ENCODE measurements at regions not wholly inside any gene's neighbourhood (a gene's known extent, or its start where the extent isn't known, plus 50 kb on each side); places are given as distances from the start of the nearest gene placed in this dataset.

DNA sequence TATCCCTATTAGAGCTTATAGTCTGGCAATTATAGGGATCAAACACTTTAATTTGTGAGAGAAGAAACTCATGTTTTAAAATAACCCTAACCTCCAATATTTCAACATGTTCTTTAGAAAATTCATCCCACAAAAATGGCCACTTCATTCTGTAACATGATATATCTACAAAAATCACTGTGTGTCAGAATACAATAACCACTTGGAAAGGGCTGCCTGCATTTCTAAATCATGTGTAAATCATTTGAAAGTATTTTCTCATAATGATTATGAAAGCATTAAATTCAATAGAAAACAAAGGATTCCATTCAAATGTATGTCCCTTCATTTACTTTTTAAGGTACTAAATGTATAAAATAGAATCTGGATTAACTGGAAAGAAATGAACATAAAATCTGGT, 101.4 kb upstream of the NHSL1 start:
- no peak for ATAC-seq
- Mint-ChIP-seq H3K4me1 (peaks cover 28% of the 10 kb centered on the region), H3K36me3 (ENCODE audit: low read depth) (no peaks in the 10 kb centered on the region), H3K9me3 (no peaks in the 10 kb centered on the region; the same call in 2 of the 3 replicates), H3K4me3 (no peak overlapping the region), H3K27me3 (ENCODE audit: insufficient read depth, low read depth, poor library complexity) (no peaks in the 10 kb centered on the region), H3K27ac (no peak overlapping the region)
- H3K4me3 ChIP-seq, result no peak overlapping the region
- H2AFZ ChIP-seq, result no peak overlapping the region
- no peak for TF ChIP-seq STAT1 (IDR thresholded peaks at IDR 0.05; ENCODE audit: unreplicated experiment)
- no peak for TF ChIP-seq NANOG (IDR thresholded peaks at IDR 0.05; ENCODE audit: borderline replicate concordance)
- TF ChIP-seq EZH2 (IDR thresholded peaks at IDR 0.05; ENCODE audit: low read depth, unreplicated experiment), result no peak
- no peak for TF ChIP-seq CREB1 (CRISPR knock-in tag; IDR thresholded peaks at IDR 0.05; ENCODE audit: low read depth)
- no peak for TF ChIP-seq CTCF (conservative IDR thresholded peaks at IDR 0.05; ENCODE audit: low read depth in 2 of 2)
- no peak for TF ChIP-seq ZNF331 (CRISPR knock-in tag; IDR thresholded peaks at IDR 0.05; ENCODE audit: low read depth)
- TF ChIP-seq, protein P1, sequence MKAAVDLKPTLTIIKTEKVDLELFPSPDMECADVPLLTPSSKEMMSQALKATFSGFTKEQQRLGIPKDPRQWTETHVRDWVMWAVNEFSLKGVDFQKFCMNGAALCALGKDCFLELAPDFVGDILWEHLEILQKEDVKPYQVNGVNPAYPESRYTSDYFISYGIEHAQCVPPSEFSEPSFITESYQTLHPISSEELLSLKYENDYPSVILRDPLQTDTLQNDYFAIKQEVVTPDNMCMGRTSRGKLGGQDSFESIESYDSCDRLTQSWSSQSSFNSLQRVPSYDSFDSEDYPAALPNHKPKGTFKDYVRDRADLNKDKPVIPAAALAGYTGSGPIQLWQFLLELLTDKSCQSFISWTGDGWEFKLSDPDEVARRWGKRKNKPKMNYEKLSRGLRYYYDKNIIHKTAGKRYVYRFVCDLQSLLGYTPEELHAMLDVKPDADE (IDR thresholded peaks at IDR 0.05), result no peak
- TF ChIP-seq ZNF114 (CRISPR knock-in tag; IDR thresholded peaks at IDR 0.05), result no peak
- TF ChIP-seq POLR2AphosphoS5 (IDR thresholded peaks at IDR 0.05; ENCODE audit: low read depth), result no peak
- no peak for TF ChIP-seq JUNB (IDR thresholded peaks at IDR 0.05; ENCODE audit: unreplicated experiment)
- no peak for TF ChIP-seq ZNF462 (CRISPR knock-in tag; IDR thresholded peaks at IDR 0.05)
- TF ChIP-seq, protein P2, sequence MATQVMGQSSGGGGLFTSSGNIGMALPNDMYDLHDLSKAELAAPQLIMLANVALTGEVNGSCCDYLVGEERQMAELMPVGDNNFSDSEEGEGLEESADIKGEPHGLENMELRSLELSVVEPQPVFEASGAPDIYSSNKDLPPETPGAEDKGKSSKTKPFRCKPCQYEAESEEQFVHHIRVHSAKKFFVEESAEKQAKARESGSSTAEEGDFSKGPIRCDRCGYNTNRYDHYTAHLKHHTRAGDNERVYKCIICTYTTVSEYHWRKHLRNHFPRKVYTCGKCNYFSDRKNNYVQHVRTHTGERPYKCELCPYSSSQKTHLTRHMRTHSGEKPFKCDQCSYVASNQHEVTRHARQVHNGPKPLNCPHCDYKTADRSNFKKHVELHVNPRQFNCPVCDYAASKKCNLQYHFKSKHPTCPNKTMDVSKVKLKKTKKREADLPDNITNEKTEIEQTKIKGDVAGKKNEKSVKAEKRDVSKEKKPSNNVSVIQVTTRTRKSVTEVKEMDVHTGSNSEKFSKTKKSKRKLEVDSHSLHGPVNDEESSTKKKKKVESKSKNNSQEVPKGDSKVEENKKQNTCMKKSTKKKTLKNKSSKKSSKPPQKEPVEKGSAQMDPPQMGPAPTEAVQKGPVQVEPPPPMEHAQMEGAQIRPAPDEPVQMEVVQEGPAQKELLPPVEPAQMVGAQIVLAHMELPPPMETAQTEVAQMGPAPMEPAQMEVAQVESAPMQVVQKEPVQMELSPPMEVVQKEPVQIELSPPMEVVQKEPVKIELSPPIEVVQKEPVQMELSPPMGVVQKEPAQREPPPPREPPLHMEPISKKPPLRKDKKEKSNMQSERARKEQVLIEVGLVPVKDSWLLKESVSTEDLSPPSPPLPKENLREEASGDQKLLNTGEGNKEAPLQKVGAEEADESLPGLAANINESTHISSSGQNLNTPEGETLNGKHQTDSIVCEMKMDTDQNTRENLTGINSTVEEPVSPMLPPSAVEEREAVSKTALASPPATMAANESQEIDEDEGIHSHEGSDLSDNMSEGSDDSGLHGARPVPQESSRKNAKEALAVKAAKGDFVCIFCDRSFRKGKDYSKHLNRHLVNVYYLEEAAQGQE (IDR thresholded peaks at IDR 0.05; ENCODE audit: unreplicated experiment), result no peak
- TF ChIP-seq EZH2phosphoT487 (IDR thresholded peaks at IDR 0.05; ENCODE audit: unreplicated experiment), result no peak
- H3K4me1 ChIP-seq (ENCODE audit: insufficient read depth), result peaks cover 26% of the 10 kb centered on the region
- no peak overlapping the region for H3K4me2 ChIP-seq
- no peaks in the 10 kb centered on the region for H3K27me3 ChIP-seq (ENCODE audit: insufficient read depth)
- no peak overlapping the region for H3K27ac ChIP-seq (ENCODE audit: low read depth)
- no peak for DNase-seq (ENCODE audit: low spot score)
- peaks cover 26% of the 10 kb centered on the region for H3K79me2 ChIP-seq (replicated peaks; ENCODE audit: insufficient read depth)
- no peaks in the 10 kb centered on the region for H3K36me3 ChIP-seq (ENCODE audit: insufficient read depth)
- H3K9me2 ChIP-seq (ENCODE audit: insufficient read depth), result no peaks in the 10 kb centered on the region
- no peaks in the 10 kb centered on the region; the same call in 1 of the 2 replicates for H4K20me1 ChIP-seq (replicated peaks; ENCODE audit: insufficient read depth)
- H3F3A ChIP-seq (replicated peaks; ENCODE audit: low read depth), result no peaks in the 10 kb centered on the region

Measured in GM23338 (cell line).